ENCODE measurements at regions not wholly inside any gene's neighbourhood (a gene's known extent, or its start where the extent isn't known, plus 50 kb on each side); places are given as distances from the start of the nearest gene placed in this dataset.
"Not testable (repeated sequence)": the region's sequence is repeated elsewhere in the genome, so short reads cannot be mapped to it uniquely, and the experiment has no call there.

DNA sequence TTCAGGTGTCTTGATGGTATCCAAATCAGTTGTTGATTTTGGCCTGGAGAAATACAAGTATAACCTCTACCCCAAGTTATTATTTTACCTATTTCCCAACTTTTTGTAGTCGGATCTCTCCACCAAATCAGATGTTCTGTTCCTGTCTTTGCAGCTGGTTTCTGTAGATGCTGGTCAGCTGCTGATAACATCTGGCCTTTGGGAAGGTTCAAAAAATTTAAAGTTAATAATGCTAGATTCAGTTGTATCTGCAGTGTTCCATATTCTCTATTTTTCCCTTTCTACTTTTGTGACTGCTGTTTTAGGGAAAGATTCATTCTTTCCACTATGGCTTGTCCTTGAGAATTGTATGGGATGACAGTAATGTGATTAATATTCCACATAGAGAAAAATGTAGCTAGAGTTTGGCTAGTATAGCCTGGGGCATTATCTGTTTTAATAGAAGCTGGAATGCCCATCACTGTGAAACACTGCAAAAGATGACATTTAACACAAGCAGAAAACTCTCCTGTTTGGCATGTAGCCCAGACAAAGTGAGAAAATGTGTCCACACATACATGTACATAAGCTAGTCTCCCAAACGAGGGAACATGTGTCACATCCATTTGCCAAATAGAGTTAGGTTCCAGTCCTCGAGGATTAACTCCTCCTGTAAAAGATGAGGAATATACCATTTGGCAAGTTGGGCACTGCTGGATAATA, 99.2 kb downstream of the ZNF100 start:
- H3K4me3 ChIP-seq (replicated peaks in 1 of 3; ENCODE audit: low read depth in 2 of 3, low read length in 3 of 3); H3K79me2 ChIP-seq (ENCODE audit: insufficient read depth, low read length); H3K36me3 Mint-ChIP-seq; H3K4me1 Mint-ChIP-seq; H3K9ac ChIP-seq (ENCODE audit: insufficient read depth, low read length, poor library complexity, severe bottlenecking); DNase-seq; H3K4me2 ChIP-seq (replicated peaks; ENCODE audit: extremely low read depth, low read length, poor library complexity, severe bottlenecking); H3K27ac Mint-ChIP-seq; intact Hi-C loops (cut with micrococcal nuclease); H3K36me3 ChIP-seq (replicated peaks in 1 of 2; ENCODE audit: control insufficient read depth in 1 of 2, insufficient read depth in 2 of 2, low read length in 2 of 2); H3K27ac ChIP-seq (ENCODE audit: low read depth in 1 of 2, low read length in 2 of 2); H3K27me3 ChIP-seq (ENCODE audit: control insufficient read depth in 2 of 2, insufficient read depth in 2 of 2, low read length in 2 of 2); H2AFZ ChIP-seq (ENCODE audit: insufficient read depth, low read depth, low read length, poor library complexity, severe bottlenecking); H4K20me1 ChIP-seq (ENCODE audit: insufficient read depth, low read length); H3K4me3 Mint-ChIP-seq; H3K27me3 Mint-ChIP-seq (ENCODE audit: low read depth in 3 of 3); H3K4me1 ChIP-seq (ENCODE audit: control insufficient read depth in 1 of 2, insufficient read depth in 2 of 2, low read length in 2 of 2): not testable (repeated sequence)
- WGBS (ENCODE audit: insufficient coverage) = no CpG with 5 or more reads among the region's 3 CpGs
- H3K9me3 Mint-ChIP-seq = peaks cover 7 to 43% (median 27%) of the 10 kb centered on the region in 7 donors
- peaks cover 16 to 21% of the 10 kb centered on the region in 2 donors for H3K9me3 ChIP-seq (replicated peaks in 1 of 2; ENCODE audit: control insufficient read depth in 1 of 2, insufficient read depth in 1 of 2, low read length in 2 of 2)

DNA sequence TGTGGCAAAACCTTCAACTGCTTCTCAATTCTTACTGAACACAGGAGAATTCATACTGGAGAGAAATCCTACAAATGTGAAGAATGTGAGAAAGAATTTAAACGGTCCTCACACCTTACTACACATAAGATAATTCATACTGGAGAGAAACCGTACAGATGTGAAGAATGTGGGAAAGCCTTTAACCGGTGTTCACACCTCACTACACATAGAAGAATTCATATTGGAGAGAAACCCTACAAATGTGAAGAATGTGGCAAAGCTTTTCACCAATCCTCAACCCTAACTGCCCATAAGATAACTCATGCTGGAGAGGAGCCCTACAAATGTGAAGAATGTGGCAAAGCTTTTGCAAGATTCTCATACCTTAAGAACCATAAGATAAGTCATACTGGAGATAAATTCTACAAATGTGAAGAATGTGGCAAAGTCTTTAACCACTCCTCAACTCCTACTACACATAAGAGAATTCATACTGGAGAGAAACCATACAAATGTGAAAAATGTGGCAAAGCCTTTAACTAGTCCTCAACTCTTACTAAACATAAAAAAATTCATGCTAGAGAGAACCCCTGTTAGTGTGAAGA, 111.7 kb downstream of the ZNF100 start:
- Histone ChIP-seq H3K9me3 (replicated peaks in 1 of 2; ENCODE audit: control insufficient read depth in 1 of 2, insufficient read depth in 1 of 2, low read length in 2 of 2) (peaks cover 18 to 56% of the 10 kb centered on the region in 2 donors), H2AFZ (ENCODE audit: insufficient read depth, low read depth, low read length, poor library complexity, severe bottlenecking) (no peak overlapping the region), H3K9ac (ENCODE audit: insufficient read depth, low read length, poor library complexity, severe bottlenecking) (no peak overlapping the region), H3K36me3 (replicated peaks in 1 of 2; ENCODE audit: control insufficient read depth in 1 of 2, insufficient read depth in 2 of 2, low read length in 2 of 2) (no peaks in the 10 kb centered on the region), H3K4me1 (ENCODE audit: control insufficient read depth in 1 of 2, insufficient read depth in 2 of 2, low read length in 2 of 2) (no peaks in the 10 kb centered on the region), H3K4me3 (replicated peaks in 1 of 3; ENCODE audit: low read depth in 2 of 3, low read length in 3 of 3) (no peak overlapping the region), H3K79me2 (ENCODE audit: insufficient read depth, low read length) (no peaks in the 10 kb centered on the region), H3K4me2 (replicated peaks; ENCODE audit: extremely low read depth, low read length, poor library complexity, severe bottlenecking) (no peak overlapping the region), H4K20me1 (ENCODE audit: insufficient read depth, low read length) (no peaks in the 10 kb centered on the region), H3K27me3 (ENCODE audit: control insufficient read depth in 2 of 2, insufficient read depth in 2 of 2, low read length in 2 of 2) (no peaks in the 10 kb centered on the region), H3K27ac (ENCODE audit: low read depth in 1 of 2, low read length in 2 of 2) (no peak overlapping the region)
- TF ChIP-seq, protein P1, sequence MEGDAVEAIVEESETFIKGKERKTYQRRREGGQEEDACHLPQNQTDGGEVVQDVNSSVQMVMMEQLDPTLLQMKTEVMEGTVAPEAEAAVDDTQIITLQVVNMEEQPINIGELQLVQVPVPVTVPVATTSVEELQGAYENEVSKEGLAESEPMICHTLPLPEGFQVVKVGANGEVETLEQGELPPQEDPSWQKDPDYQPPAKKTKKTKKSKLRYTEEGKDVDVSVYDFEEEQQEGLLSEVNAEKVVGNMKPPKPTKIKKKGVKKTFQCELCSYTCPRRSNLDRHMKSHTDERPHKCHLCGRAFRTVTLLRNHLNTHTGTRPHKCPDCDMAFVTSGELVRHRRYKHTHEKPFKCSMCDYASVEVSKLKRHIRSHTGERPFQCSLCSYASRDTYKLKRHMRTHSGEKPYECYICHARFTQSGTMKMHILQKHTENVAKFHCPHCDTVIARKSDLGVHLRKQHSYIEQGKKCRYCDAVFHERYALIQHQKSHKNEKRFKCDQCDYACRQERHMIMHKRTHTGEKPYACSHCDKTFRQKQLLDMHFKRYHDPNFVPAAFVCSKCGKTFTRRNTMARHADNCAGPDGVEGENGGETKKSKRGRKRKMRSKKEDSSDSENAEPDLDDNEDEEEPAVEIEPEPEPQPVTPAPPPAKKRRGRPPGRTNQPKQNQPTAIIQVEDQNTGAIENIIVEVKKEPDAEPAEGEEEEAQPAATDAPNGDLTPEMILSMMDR (IDR thresholded peaks at IDR 0.05) = no peak
- intact Hi-C loops (cut with micrococcal nuclease) = loop anchor here in 1 of 2 donors (10.0 kb wide), 1 partner anchor 91 kb away; no protein-coding TSS in a partner anchor
- H3K9me3 Mint-ChIP-seq = peaks cover 4 to 46% (median 28%) of the 10 kb centered on the region in 7 donors
- no peaks in the 10 kb centered on the region for H3K36me3 Mint-ChIP-seq
- H3K27ac Mint-ChIP-seq = no peak overlapping the region
- no peaks in the 10 kb centered on the region for H3K4me1 Mint-ChIP-seq
- DNase-seq = no peak
- no CpG with 5 or more reads among the region's 3 CpGs for WGBS (ENCODE audit: insufficient coverage)
- no peak overlapping the region for H3K4me3 Mint-ChIP-seq
- H3K27me3 Mint-ChIP-seq (ENCODE audit: low read depth in 3 of 3) = no peaks in the 10 kb centered on the region

DNA sequence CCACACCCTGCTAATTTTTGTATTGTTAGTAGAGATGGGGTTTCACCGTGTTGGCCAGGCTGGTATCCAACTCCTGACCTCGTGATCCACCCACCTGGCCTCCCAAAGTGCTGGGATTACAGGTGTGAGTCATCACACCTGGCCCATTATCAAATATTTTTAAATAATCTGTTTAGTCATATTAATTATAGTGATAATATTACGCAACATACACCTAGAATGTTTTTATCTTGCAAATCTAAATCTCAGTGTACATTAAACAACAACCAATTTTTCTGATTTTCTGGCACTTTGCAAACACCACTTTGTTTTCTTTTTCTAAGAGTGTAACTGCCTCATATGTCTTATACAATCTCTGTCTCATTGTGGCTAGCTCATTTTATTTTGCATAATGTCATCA, 115.9 kb downstream of the ZNF100 start:
- not testable (repeated sequence) for DNase-seq; H3K4me2 ChIP-seq (replicated peaks; ENCODE audit: extremely low read depth, low read length, poor library complexity, severe bottlenecking); H4K20me1 ChIP-seq (ENCODE audit: insufficient read depth, low read length); H3K27ac Mint-ChIP-seq; H3K27me3 ChIP-seq (ENCODE audit: control insufficient read depth in 2 of 2, insufficient read depth in 2 of 2, low read length in 2 of 2); H3K4me1 ChIP-seq (ENCODE audit: control insufficient read depth in 1 of 2, insufficient read depth in 2 of 2, low read length in 2 of 2); H3K4me3 ChIP-seq (replicated peaks in 1 of 3; ENCODE audit: low read depth in 2 of 3, low read length in 3 of 3); H3K36me3 Mint-ChIP-seq; H3K27me3 Mint-ChIP-seq (ENCODE audit: low read depth in 3 of 3); H3K4me3 Mint-ChIP-seq; H3K9ac ChIP-seq (ENCODE audit: insufficient read depth, low read length, poor library complexity, severe bottlenecking); H3K4me1 Mint-ChIP-seq; H2AFZ ChIP-seq (ENCODE audit: insufficient read depth, low read depth, low read length, poor library complexity, severe bottlenecking); H3K36me3 ChIP-seq (replicated peaks in 1 of 2; ENCODE audit: control insufficient read depth in 1 of 2, insufficient read depth in 2 of 2, low read length in 2 of 2); H3K27ac ChIP-seq (ENCODE audit: low read depth in 1 of 2, low read length in 2 of 2); H3K79me2 ChIP-seq (ENCODE audit: insufficient read depth, low read length)
- whole genome bisulfite sequencing (ENCODE audit: insufficient coverage) = no CpG with 5 or more reads among the region's 3 CpGs
- peaks cover 21 to 51% (median 38%) of the 10 kb centered on the region in 7 donors for H3K9me3 Mint-ChIP-seq
- H3K9me3 ChIP-seq (replicated peaks in 1 of 2; ENCODE audit: control insufficient read depth in 1 of 2, insufficient read depth in 1 of 2, low read length in 2 of 2) = peaks cover 4 to 47% of the 10 kb centered on the region in 2 donors
- intact Hi-C loops (cut with micrococcal nuclease) = loop anchor here in 1 of 2 donors (10.0 kb wide), 1 partner anchor 87 kb away; no protein-coding TSS in a partner anchor
